Kidney tubule cell (primary cell): ENCODE measurements at regions not wholly inside any gene's neighbourhood (a gene's known extent, or its start where the extent isn't known, plus 50 kb on each side); places are given as distances from the start of the nearest gene placed in this dataset.

Source experiments
- DNase-seq: peaks from one replicate; pipeline ENCODE4 v3.0.0-alpha.2; 2018; ENCODE audit warnings: low spot score

DNA sequence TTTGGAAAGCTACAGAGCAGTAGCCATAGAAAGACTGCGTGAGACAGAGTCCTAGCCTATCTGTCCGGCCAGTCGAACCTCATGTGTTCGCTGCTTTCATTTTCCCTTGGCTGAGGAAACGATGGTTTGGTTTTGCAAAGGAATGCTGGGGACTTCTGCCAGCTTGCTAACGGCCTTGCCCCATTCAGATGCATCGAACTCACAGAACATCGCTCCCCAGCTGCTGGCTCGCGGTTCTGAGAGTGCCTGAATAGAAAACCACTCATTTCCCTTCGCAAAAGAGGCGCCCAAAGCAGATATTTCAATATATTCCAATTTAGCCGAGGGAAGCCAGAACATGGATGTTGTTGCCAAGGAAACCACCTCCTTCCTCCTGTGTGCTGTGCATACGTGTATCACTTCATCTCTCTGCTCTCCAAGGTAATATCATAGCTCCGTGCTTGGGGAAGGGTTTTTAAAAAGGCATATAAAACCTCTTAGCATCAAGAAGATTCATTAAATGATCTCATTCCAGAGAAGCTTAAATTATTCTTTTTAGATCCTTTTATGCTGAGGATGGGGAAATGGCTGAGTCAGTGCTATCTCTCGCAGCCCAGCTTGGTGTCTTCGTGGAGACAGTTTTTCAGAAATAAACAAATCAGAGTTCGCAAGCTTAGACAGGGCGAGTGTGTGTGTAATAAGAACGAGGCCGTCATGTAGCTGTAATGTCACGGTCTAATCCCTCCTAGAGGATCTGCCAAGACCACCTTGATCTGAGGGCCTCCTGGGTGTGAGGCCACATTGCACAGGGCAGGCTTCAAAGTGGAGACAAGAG is 215.2 kb downstream of the RPS24 start:
- no peak for DNase-seq

DNA sequence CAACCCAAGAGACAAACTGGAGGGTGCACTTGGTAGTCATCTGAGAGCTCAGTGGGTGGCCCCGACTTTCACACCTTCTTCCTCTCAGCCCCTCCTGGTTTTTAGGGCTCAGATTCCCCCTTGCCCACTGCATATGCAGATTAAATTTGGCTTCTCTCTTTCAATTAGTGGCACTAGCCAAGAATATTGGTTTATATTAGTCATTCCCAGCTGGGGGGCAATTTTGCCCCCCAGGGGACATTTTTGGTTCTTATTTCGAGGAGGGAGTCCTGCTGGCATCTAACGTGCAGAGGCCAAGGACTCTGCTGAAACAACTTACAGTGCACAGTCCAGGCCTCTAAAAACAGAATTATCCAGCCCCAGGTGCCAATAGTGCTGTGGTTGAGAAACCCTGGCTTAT is 216.0 kb downstream of the RPS24 start:
- DNase-seq: no peak

DNA sequence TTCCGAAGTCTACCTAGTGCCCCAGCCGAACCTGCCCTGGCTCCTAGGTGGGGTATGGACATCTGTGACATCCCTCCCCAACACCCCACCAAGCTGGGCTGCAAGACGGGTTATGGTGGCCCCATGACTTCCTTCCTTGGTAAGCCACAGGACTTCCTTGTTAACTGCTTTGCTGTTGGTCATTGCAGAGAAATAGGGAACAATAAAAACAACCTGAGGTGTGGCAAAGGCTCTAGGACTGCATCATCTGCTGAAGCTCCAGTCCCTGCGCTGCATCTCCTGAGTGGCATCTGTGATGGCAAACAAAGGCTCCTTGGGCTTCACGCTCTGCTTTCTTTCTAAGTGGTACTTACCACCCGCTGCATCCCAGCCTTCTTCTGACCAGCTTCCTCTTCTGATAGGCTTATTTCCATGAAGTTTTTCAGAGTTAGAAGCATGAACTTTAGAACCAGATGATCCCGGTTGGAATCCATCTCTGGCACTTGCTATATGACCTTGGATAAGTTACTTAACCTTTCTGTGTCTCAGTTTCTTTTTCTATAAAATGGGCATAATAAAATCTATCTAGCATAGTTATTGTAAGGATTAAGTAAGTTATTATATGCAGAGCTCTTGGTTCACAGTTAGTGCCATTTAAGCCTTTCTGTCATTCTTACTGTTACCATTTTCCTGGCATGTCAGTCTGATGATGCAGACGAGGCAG is 216.8 kb downstream of the RPS24 start:
- no peak for DNase-seq

DNA sequence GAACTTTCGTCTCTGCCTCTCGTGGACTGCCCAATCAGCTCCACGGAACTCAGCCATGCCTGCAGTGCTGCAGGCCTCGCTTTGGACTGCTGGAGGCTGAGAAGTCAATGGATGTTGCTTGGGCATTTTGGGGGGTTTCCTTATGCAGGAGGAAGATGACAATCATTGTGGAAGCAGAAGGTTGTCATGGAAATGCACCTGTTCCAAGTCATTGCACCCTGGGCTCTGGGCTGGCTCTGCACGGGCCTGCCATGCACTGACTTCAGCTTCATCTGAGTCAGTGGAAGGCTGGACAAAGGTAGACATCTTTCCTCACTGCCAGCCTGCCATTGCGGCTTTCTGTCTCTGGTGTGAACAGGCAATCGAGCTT is 217.3 kb downstream of the RPS24 start:
- DNase-seq: peak; percentile 76

DNA sequence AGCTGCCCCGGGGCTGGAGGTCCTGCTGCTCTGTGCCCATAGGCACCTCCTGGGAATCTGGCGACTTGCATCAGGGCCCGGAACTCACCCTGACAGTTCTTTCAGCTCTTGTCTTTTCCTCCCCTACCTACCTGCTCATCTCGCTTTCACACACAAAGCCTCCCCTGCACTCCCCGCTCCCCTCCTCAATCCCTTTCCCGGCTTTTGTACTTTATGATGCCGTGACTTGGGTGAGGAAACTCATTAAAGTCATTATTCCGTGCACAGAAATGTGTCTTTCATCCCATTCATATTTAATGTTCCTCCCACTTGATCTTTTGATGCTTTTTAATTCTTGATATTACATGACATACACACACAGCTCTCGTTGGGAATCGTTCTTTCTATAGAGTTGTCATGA is 218.6 kb downstream of the RPS24 start:
- no peak for DNase-seq

DNA sequence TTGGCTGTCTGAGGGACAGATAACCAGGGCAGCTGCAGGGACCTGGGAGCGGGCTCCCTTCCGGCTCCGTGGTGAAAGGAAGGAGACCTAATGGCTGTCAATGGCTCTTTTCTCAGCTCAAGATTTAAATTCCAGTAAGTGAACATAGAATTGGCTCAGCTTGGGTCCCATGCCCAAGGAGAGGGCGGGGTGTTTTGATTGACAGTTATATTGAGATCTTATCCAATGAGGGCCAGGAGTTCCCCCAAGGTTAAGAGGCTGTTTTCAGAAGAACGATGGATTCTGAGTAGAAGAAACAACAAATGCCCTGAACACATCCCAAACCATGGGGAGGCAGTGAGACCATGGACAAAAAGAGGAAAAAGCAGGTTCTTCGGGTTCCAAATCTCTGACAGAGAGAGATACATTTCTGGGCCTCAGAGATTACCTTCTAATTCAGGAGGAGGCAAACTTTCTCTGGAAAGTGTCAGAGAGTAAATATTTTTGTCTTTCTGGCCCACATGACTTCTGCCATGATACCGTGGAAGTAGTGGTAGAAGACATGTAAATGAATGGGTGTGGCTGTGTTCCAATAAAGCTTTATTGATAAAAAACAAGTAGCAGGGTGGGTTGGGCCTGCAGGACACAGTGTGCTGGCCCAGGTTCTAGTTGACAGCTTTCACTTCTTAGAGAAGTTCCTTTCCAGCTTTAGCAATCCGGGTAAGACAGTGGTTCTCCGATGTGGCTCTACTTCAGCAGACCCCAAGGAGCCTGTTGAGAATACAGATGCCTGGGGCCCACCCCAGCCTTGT is 219.6 kb downstream of the RPS24 start:
- no peak for DNase-seq

DNA sequence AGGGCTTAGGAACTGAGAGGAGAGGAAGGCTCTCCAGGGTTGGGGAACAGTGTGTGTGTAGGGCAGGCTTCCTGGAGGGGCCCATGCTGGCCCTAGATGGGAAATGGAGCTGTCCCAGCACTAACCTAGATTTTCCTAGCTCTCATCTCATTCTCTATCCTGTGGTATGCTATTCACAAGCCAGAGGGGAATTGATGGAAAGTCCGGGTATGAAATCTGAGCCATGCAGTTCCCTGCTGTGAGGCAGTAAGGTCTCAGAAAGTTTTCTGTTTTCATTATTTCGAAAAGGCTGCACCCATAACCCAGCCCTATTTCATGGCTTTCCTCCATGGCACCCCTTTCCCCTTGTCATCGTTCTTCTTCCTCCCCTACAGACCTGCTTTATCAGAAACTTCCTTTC is 220.3 kb downstream of the RPS24 start:
- no peak for DNase-seq

DNA sequence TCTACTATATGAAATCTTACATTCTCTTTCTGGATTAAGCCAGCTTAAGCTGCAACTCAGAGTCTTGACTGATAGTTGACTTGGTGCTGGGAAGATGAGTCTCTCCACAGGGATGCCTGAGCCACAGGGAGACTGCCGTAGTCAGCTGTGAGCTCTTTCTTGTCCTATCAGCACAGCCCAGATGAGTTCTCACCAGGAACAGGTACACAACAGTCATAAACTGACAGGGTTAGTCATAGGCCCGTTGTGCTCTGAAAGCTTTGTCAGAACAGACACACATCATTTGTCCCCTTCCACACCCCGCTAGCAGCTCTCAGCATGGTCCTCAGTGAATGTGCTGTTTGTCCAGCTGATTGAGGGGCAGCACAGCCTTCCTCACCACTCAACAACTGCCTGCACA is 221.6 kb downstream of the RPS24 start:
- peak; percentile 94 for DNase-seq

DNA sequence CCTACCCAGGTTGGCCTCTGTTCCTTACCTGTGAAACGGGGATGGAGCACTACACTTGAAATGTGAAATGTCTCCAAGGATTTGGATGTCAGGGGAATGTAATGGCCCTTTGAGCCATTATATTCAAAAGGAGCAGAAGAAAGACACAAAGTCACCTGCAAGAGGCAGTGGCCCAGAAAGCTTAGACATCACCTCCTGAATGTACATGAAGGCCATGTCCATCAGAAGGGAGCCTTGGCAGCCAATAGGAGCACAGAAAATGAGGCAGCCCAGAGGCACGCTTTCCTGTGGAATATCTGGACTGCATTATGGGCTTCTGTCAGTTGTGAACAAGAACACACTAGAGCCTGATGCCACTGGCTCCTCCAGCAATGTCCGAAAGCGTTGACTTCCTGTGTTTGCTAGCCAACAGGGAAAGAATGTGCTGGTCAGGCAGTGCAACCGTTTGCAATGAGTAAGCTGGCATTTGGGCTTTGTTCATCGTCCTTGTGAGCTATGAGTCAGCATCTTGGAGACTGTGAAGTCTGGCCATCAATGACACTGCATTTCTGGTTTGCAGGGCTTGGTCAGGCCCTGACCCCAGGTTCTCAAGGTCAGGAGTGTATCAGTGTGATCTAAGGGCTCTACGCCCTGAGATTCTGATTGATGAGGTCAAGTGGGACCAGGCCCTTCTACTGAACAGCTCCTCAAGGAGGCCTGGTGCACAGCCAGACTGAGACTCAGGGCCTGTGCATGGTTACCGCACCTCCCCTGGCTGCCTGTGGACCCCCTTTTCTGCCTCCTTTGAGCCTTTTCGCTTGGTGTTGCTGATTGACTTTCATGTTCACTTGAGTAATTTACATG is 222.4 kb downstream of the RPS24 start:
- peak; percentile 99 for DNase-seq

DNA sequence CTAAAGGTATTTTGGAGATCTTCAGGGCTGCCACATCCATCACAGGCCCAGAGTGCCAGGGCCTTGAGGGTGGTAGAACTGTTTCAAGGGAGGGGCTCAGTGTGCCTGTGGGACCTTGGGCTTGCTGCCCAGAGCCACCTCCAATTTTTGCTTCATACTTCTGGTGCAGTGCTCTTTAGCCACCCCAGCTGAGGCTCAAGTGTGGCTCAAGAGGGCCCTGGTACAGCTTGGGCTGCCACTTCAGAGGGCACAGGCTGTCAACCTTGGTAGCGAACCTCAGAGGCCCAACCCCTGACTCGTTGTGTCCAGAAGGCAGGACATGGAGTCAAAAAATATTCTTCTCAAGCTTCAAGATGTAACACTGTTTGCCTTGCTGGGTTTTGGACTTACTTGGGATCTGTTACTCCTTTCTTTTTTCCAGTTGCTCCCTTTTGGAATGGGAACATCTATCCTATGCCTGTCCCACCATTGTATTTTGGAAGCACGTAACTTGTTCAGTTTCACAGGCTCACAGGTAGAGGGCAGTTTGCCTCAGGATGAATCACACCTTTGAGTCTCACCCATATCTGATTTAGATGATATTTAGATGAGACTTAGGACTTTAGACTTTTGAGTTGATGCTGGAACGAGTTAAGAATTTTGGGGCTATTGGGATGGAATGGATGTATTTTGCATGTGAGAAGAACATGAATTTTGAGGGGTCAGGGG is 224.8 kb downstream of the RPS24 start:
- peak; percentile 33 for DNase-seq

DNA sequence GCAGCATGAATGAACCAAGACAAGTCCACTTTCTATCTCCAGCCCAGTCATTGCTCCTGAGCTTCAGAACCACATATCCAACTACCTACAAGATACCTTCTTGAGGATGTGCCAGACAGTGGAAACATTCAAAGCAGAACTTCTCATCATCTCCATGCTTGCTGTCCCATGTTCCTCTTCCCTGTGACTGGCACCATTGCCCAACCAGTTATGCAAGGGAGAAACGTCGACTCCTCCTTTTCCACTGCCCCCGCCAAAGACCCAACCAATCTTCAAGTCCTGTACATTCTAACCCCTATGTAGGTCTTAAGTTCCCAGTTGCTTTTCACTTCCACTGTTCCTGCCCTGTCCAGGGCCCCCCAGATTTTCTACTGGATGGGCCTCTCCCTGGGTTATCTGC is 225.7 kb downstream of the RPS24 start:
- no peak for DNase-seq

DNA sequence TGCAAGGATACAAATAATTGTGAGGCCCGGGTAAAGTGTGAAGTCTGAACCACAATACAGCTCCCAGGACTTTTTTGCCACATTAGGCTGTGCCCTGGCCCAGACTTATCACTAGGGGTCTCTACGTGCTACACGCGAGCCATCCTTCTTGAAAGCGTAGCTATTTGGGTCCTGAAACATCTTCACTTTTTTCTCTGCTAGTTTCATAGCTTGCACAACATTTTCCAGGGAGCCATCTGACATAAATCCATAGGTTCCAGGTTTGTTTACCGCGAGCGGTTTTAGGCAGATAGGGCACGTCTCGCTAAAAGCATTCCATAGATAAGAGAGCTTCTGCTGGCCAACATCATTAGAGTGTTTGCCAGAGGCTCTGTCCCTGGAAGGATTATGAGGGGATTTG is 226.5 kb downstream of the RPS24 start:
- DNase-seq: no peak

DNA sequence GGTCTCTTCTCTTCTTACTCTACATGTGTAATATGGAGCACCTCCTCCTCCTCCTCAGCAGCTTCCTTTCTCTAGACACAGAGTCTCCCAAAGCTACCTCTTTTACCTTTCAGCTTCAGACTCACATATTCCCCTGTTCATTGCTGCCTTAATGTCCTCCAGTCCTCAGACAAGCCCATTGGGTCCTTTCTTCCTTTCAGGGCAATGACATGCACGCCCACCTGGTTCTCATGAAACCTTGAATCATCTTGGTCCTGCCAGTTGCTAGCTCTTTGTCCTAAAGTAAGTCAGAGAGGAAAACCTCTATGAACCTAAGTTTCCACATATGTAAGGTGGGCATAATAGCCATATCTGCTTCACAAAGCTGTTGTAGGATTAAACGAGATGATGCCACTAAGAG is 227.0 kb downstream of the RPS24 start:
- no peak for DNase-seq

DNA sequence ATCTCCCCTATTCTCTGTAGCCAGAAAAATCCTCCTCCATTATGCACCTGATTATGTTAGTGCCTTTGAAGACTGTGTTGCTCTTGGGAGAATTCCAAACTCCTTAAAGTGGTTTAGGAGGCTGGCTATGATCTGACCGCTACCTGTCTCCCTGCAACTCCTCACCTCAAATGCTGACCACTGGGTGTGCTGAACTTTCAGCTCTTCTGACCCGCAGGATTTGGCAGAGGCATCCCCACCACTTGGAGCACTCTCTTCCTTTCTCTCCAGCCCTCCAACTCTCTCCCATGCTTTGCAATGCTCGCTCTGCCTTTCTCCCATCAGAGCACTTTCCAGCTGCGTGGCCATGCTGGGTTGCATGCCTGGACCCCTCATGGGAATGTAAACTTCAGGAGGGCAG is 227.6 kb downstream of the RPS24 start:
- DNase-seq: no peak

DNA sequence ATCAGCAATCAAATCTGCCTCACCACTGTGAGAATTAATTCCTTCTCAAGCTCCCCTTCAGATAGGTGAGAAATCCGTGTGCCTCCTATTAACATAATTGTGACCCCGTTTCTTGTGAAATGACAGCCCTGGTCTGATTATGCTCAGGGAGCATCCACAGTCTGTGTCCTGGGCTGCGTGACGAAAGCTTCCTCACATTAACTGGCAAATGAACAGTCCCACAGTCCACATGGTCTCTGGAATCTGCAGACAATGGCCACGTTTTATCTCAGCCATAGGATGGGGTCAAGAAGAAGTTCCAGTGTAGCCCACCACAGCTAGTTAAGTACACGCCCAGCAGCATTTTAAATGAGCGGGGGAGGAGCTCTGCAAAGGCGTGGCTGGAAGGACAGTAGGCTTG is 229.2 kb downstream of the RPS24 start:
- DNase-seq: no peak

DNA sequence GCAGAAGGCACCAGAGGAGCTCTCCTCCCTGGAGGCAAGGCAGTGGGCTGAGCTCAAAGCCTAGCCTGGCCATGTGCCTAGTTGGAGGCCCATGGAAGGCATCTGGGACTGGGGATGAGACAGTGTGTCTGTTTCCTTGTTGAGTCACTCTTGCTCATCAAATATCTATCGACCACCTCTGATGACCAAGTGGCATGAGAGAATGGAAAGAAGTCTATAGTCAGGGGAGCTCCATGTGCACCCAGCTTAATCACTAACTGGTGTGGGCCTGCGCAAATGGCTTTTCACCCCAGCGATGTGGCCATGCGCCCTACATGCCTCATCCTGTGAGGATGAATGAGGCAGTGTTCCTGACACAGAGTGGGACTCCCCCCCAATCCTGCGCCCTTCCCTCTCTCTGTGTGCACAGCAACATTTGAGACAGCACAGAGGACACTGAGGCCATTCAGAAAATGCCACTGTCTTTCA is 229.9 kb downstream of the RPS24 start:
- DNase-seq: peak; percentile 98

DNA sequence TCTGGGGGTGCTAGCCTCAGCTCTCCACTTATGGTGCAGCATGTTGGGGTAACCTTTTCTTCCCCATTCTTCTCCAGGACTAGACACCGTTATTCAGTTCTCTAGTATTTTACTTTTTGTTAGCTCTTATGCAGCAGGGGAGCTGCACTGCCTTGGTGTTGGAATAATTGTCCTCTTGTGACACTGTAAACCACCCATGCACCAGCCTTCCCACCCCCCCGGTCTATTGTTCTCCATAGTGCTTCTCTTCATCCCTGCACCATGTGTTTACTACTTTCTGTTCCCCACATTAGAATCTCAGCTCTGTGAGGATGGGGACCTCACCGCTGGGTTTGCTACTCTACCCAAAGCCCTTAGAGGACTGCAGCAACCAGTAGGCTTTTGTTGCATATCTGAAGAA is 230.7 kb downstream of the RPS24 start:
- DNase-seq: no peak

DNA sequence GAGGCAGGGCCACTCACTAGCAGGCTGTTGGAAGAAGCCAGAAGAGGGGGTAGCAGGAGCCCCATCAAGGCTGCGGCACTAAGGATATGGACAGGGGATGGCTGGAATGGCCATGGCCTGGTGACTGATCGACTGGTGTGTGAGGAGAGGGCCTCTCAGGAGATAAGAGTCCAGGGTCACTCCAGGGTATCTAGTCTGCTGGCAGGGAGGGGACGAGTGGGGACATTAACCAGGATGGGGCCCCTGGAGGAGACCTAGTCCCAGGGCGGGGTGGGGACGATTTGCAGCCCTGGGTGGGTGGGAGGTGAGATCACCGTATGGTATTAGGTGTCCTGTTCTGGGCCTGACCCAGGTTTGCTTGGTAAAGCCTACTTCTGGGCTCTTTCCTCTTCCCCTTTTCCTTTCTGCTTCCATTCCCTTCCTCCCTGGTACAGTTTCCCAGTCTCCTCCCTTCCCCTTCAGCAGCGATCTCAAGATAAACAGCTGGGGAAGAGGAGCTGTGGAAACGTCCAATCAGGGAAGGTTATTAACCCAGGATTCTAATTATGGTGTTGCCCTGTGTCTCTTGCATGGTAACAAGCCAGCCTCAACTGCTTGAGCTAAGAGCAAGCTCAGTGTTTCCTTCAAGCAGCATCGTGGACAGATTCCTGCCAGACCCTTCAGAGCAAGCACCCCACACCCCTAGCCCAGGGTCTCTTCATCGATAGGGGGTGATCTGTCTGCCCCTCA is 233.2 kb downstream of the RPS24 start:
- peak; percentile 20 for DNase-seq

DNA sequence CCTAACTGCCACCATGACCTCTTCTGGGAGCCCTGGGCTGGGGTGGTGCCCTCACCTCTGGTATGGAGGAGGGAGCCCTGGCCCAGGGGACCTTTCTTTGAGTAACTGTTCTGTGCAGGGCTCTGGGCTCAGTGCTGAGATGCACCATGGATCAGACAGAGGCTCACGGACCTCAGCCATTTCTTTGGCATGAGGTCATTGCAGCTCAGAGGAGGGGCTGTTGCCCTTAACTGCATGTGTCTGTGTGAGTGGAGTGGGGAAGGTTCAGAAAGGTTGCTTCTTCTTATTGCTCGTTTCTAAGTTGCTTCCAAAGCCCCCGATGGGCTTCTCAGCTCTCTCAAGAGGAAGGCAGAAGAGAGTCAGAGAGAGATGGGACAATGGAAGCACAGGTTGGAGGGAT is 233.9 kb downstream of the RPS24 start:
- DNase-seq: peak; percentile 68

DNA sequence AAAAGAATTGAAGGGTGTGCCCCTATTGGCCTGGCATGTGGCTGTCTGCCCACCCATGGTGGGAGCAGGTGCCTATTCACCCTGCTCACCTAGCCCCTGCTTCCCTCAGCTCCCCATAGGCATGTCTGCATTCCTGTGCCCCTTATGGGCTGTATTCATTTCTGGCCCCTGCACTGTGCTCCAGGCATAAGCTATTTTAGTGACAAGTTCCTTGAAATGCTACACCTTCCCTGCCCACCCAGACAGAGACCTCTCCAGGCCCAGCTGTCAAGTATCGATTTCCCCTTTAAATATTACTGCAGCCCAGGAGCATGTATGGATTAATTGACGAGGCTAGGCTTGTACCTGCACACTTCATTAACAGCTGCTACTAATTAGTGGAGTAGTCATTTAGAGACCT is 235.4 kb downstream of the RPS24 start:
- DNase-seq: no peak

DNA sequence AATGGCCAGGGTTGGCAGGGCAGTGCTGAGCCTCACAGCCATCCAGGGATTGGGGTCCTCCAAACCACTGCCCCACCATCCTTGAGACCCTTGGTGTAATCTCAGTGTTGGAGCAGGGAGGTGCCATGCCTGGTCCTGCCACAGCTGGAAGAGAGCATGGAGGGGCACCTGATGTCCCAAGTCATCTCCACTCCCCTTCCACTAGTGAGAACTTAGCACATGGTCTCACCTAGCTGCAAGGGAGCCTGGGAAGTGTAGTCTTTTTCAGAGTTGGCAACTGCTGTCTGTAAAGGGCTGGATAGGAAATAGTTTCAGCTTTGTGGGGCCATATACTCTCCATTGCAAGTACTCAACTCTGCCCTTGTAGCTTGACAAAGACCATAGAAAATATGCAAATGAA is 238.7 kb downstream of the RPS24 start:
- no peak for DNase-seq
